NCI-H748 (cell line): ENCODE measurements at regions not wholly inside any gene's neighbourhood (a gene's known extent, or its start where the extent isn't known, plus 50 kb on each side); places are given as distances from the start of the nearest gene placed in this dataset.

Experiments used
- DNase-seq: peaks from one replicate; lab custom pipeline; 2025; ENCODE audit not compliant: unreplicated experiment; lab: John Stamatoyannopoulos, UW

- DNase-seq, result no peak
These were observed 107.1 kb downstream of the CEBPB start for GRCh38 chr20:50297498-50298376.

- no peak for DNase-seq
These were observed 108.1 kb downstream of the CEBPB start for GRCh38 chr20:50298554-50299324.

GRCh38 chr20:50299325-50299629 lies 108.6 kb downstream of the CEBPB start:
- DNase-seq, result no peak

- DNase-seq, result no peak
These were observed 110.5 kb downstream of the CEBPB start for GRCh38 chr20:50301165-50301564.

GRCh38 chr20:50301712-50302111 lies 111.1 kb downstream of the CEBPB start:
- no peak for DNase-seq

- DNase-seq, result no peak
These were observed 111.9 kb downstream of the CEBPB start for GRCh38 chr20:50302341-50303057.

GRCh38 chr20:50303573-50304500 lies 113.2 kb downstream of the CEBPB start:
- peak; percentile 57 for DNase-seq

GRCh38 chr20:50304501-50304856 lies 113.8 kb downstream of the CEBPB start:
- DNase-seq, result no peak

- DNase-seq, result no peak
These were observed 114.4 kb downstream of the CEBPB start for GRCh38 chr20:50304923-50305635.

GRCh38 chr20:50305636-50306477 lies 115.2 kb downstream of the CEBPB start:
- peak; percentile 31 for DNase-seq

- DNase-seq, result no peak
These were observed 116.1 kb downstream of the CEBPB start for GRCh38 chr20:50306478-50307423.

- DNase-seq, result no peak
These were observed 117.5 kb downstream of the CEBPB start for GRCh38 chr20:50308166-50308512.

- DNase-seq, result no peak
These were observed 118.1 kb downstream of the CEBPB start for GRCh38 chr20:50308513-50309279.

- DNase-seq, result no peak
These were observed 118.7 kb downstream of the CEBPB start for GRCh38 chr20:50309280-50309763.

- DNase-seq, result no peak
These were observed 119.4 kb downstream of the CEBPB start for GRCh38 chr20:50309764-50310672.

GRCh38 chr20:50310673-50311051 lies 120.0 kb downstream of the CEBPB start:
- no peak for DNase-seq
